HG02981 (cell line): ENCODE measurements at regions not wholly inside any gene's neighbourhood (a gene's known extent, or its start where the extent isn't known, plus 50 kb on each side); places are given as distances from the start of the nearest gene placed in this dataset.

Source experiments
- ATAC-seq: cut with Tn5 transposase; IDR thresholded peaks from one replicate; pipeline ENCODE4 v1.9.1; 2021; ENCODE audit warnings: mild to moderate bottlenecking, moderate library complexity; ENCODE audit not compliant: unreplicated experiment

DNA sequence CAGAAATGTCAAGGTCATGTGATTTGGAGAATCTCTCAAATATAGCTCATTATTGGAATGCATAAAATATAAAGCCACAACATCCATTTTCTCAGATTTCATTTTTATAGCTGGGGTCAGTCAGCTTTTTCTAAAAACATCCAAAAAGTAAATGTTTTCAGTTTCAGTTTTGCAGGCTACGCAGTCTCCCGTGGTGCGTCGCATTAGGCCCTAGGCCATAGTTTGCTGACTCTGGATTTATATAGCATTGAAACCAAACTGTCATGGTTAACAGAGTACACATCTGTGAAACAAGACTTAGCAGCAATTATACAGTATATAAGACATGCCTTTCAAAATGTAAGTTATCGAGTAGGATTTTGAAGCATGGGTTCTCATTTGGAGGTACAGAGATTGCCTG is 140.0 kb downstream of the IRS2 start:
- ATAC-seq = peak; percentile 68

DNA sequence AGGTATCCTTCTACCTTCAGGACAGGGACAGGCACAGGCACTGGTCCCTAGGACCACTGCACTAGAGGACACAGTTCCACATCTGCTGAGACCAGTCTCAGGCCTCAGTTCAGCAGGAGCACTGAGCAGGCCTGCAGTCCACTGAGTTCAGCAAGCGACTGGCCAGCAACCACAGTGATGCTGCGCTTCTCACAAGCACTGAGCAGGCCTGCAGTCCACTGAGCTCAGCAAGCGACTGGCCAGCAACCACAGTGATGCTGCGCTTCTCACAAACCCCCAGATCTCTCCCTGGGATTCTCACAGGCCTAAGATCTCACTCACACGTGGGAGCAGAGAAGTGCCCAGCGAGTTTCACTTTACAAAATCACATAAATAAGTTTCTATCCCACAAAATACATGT is 140.6 kb downstream of the IRS2 start:
- ATAC-seq = no peak

DNA sequence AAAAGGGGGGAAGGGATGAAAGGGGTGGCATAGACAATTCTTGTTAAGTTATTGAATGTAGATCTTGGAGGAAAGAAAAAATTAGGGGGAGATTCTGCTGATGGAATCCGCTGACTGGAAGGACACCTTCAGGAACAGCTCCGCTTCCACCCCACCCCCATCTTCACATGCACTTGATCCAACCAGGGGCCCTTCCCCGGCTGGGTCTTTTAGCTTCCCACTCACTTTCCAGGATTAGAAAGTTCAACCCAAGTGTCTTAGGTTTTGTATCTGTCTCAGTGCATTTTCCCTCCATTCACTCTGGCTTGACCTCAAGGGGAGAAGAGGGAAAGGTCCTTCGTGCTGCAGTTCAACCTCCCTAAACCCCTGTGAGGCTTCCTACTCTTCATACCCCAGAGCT is 141.4 kb downstream of the IRS2 start:
- no peak for ATAC-seq

DNA sequence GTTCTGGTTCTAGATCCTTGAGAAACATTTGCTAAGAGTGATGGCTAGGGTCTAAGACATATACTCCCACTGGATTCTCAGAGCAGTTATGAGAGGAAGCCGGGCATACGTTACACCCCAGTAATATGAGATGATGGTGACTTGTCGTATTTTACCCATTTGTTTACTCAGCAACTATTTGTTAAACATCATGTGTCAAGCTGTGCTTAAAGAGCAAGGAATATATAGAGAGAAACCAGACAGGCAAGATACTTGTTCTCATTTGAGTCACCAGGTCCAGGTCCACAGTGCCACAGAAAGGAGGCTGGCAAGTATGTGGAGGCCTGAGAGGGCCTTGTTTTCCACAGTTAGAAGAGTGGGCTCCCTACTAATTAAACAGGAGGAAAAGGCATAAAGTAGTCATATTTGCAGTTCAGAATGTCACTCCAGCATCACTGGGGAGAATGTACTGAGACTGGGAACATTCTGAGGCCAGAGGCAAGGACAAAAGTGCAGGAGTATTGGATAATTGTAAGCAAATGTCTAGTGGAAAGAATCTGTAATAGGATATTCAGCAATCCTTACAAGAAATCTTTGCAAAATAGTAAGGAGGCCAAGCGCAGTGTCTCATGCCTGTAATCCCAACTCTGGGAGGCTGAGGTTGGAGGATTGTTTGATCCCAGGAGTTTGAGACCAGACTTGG is 142.2 kb downstream of the IRS2 start:
- no peak for ATAC-seq

DNA sequence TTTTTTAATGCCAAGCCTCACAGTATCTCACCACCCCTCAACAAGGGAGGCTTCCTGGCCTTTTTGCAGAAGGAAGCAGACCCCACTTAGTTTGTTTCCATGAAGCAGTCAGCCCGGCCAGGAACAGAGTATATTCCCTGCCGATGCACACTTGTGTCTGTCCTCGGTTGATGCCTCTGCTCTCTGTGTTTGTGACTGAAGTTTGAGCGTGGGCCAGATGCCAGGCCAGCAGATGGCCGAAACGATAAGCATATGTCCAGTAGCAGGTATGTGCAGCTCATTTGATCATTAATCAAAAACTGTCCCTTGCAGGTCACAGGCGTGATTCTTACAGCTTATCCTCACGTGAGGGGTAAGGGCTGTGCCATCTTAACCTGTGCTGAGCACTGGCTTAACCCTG is 144.0 kb downstream of the IRS2 start:
- ATAC-seq = no peak

DNA sequence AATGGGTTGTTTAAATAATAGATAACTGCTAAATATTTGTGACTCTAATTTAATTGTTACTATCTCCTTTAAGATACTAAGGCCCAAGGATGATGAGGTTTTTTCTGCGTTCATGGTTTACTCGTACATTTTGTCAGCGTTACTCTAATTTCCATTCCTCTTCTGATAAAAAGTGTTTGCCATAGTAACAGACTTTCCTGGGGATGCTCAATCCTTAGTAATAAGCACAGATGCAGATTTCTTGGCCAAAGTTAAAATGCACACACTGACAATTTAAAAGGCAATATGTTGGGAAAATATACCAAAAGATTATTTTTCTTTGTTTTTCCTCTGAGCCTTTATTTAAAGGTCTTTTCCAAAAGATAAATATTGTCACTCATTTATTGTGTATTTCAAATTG is 149.6 kb downstream of the IRS2 start:
- no peak for ATAC-seq

DNA sequence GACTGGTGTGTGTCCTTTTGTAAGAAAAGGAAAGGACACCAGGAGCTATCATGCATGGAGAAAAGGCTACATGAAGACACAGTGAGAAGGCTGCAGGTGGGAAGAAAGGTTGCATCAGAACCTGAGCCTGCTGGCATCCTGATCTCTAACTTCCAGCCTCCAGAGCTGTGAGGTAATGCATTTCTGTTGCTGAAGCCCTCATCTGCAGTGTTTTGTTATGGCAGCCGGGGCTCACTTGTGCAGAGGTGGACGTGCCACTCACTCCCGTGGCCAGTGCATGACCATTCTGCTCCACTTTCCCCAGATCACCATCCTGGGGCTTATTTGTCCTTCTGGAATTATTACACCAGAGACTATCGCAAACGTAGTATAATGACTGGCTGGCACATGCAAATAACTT is 155.3 kb downstream of the IRS2 start:
- no peak for ATAC-seq

DNA sequence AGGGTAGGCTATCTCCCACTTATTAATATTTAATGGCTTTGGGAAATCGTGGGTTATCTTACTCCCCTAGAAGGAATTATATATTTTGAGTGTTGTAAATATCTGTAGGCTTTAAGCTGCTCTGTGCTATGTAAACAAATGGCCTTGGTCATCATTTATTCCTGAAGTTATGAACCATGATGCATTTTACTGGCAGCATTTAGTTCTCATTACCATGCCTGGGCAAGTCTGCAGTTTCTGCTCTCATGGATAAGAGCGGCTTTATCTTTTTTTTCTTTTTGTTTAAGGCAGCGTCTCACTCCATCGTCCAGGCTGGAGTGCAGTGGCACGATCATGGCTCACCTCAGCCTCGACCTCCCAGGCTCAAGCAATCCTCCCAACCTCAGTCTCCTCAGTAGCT is 156.1 kb downstream of the IRS2 start:
- ATAC-seq = no peak

DNA sequence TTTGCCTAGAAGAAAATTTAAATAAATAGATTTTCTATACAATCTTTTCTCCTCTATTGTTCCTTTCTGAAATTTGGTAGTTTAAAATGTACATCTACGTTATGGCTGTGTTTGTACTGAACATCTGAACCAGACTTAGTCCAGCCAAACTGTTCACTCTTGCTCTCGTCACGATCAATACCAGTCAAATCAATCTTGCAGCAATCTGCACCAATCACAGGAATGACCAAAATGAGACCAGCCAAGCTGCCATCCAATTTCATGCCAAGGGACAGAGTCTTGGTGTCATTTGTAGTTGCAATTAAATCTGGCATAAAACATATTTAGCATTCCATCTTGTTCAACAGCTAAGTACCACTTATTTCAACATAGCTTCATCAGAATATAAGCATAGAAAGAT is 156.6 kb downstream of the IRS2 start:
- no peak for ATAC-seq

DNA sequence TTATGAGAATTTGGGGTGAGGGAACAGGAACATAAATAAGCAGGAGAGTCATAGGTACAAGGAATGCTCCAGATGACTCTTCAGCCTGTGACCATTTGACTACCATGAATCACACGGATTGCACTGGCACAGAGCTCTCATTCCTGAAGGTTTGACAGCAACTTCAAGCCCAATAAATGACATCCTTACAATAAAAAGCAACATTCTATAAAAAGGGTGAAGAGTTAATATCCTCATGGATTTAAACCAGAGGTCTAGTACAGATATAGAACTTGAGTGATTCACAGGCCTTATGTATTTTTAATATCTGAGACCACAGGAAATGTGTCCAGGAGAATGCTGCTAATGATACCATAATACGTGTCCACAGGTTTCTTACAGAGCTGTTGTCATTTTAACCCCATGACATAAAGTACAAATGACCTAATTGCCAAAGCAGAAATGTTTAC is 158.1 kb downstream of the IRS2 start:
- no peak for ATAC-seq

DNA sequence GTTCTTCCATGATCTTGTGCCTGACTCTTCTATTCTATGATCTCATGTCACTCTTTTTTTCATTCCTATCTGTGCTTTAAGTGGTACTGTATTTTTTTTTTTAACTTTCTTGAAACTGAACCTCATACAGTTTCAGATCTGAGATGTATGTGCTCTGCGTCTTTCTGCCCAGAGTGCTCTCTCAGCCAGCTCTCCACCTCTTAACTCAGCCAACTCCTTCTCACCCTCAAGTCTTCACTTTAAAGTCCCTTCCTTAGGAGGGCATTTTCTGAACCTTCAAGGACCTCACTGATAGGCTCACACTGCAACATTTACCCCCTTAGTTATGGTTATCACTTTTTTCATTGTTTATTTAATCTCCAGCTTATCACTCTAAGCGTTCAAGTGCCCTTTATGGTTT is 158.7 kb downstream of the IRS2 start:
- ATAC-seq = no peak

DNA sequence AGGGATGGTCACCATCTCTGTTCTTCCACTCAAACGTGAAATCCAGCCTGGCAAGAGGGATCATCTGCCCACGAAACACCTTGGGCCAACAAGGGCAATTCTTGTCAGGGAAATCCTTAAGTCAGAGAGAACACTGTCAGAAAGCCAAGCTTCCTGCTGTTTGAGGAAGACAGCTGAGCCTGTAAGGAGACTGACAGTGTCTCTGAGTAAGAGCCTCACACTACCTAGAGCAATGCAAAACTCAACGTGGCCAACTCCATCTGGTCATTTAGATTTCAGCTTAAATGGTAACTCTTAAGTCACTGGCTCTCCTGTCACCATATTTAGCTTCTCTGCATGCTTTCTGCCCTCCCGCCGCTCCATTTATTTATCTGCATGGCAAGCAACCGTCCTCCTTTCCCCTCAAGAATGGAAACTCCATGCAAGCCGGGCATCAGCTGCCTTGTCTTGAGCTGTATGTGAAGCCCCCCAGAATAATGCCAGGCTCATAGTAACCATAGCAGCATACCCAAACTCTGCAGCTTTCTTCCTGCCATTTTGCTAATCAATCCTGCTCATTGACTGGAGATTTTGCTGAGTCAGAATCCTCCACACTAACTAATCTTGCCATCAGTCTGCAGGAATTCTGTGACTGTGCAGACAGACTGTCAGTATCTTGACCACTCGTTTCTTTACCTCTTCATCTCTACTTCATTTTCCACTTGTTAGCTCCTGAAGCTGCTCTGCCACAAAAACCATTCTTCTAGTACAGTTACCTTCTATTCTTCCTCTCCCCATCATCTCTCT is 159.8 kb downstream of the IRS2 start:
- no peak for ATAC-seq

DNA sequence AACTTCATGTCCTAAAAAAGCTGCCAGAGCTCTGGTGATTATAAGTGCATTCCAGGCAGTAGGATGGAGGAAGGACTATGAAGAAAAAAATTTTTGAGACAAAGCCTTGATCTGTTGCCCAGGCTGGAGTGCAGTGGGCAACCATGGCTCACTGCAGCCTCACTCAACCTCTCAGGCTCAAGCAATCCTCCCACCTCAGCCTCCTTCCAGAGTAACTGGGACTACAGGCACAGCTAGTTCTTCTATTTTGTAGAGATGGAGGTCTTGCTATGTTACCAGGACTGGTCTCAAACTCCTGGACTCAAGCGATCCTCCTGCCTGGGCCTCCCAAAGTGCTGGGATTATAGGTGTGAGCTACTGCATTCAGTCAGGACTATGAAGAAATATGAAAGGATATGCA is 161.2 kb downstream of the IRS2 start:
- ATAC-seq = no peak

DNA sequence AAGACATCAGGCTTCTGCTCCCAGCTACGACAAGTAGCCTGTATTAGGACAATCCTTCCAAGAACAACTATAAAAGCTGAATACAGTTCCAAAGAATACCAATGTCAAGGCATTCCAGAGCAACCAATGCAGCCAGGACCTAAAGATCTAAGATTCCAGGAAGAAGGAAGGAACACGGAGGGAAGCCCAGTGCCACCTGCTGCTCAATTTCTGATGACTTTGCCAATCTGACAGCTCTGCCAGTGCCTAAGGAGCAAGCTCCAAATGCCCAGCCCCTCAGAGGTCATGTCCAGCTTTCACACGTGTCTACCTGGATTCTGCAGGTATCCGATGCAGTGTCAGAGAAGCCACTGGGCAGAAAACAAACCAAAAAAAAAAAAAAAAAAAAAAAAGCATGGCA is 164.4 kb downstream of the IRS2 start:
- ATAC-seq = no peak

DNA sequence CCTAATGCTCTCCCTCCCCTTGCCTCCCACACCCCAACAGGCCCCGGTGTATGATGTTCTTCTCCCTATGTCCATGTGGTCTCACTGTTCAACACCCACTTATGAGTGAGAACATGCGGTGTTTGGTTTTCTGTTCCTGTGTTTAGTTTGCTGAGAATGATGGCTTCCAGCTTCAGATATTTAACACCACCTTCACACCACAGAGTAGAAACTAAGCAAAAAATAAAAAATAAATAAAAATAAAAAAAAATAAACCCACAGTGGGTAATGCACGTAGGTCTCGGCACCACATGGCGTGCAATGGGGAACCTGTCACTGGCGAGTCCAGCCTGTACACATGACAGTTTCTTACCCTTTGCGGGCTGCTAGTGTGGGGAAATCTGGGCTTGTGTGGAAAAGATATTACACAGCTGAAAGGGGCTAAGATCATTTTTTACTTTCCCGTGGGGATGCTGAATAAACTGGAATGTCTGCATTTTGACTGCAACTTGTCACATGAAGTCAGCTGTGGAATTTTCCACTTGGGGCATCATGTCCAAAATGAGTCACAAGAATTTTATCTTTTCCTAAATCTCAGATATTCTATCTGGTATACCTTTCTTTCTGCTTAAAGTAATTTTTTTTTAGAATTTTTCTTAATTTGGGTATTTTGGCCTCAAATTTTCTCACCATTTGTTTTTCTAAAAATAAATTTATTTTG is 170.5 kb downstream of the IRS2 start:
- no peak for ATAC-seq

DNA sequence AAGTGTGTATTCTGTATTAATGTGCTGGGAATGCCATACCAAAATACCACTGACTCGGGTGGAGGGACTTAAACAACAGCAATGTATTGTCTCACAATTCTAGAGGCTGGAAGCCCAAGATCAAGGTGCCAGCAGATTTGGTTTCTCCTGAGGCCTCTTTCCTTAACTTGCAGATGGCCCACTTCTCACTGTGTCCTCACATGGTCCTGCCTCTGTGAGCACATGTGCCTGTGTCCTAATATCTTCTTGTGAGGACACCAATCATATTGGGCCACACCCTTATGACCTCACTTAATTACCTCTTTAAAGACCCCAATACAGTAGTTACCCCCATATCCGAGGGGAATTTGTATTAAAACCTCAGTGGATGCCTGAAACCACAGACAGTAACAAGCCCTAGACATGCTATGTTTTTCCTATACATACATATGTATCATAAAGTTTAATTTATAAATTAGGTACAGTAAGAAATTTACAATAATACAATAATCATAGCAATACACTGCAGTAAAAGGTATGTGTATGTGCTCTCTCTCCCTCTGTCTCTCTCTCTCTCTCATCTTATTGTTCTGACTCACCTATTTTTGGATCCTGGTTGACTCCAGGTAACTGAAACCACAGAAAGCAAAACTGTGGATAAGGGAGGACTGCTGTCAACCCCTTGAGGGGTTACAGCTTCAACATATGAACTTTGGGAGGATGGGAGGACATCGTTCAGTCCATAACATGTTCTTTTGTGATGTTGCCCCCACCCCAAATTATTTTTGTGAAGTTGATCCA is 174.3 kb downstream of the IRS2 start:
- no peak for ATAC-seq

DNA sequence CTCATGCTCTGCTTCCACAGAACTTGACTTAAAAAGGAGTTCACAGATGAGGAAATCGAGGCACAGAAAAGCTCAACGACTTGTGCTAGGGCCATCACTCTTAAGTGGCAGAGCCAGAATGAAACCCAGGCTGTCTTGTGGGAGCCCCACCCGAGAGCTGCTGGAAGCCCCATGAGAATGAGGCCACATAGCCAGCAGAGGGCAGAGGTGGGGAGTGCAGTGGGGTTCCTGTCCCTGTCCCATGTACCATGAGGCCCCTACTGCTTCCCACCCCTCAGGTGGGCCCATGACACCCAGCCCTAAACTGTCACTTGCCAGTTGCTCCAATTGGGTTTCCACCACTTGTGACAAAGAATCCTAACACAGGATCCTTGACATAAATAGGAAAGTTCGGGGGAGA is 175.9 kb downstream of the IRS2 start:
- ATAC-seq = no peak

DNA sequence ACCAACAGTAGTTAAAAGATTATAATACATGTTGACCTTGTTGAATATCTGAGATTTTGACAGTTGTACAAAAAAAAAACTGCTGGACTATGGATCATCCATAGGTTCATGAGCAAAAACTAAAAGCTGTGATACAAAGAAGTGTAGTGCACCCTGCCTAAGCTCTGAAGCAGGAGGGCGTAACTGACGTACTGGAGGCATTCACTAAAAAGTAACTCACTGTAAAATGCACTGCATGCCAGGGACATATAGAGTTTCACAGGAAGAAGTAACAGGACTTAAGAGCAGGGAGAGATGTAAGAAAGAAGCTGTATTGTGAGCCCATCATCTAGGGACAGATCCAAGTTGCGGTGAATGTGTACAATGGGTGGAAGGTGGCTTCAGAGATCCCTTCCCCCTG is 177.9 kb downstream of the IRS2 start:
- ATAC-seq = no peak

DNA sequence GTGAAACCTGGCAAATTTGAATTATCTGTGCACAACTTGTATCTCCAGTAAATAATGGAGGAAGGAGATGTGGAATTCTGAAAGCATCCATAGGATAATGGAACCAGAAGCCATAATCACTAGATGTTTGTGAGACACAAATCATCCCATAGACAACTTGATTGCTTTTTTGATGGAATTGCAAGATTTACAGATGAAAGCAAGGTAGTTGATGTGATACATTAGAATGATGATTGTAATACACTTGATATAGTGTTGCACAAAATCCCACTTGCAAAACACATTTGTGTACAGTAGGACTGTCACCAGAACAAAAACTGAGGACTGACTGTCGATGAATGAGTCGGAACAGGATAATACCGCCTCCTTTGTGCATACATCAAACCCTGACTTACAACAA is 178.3 kb downstream of the IRS2 start:
- ATAC-seq = no peak

DNA sequence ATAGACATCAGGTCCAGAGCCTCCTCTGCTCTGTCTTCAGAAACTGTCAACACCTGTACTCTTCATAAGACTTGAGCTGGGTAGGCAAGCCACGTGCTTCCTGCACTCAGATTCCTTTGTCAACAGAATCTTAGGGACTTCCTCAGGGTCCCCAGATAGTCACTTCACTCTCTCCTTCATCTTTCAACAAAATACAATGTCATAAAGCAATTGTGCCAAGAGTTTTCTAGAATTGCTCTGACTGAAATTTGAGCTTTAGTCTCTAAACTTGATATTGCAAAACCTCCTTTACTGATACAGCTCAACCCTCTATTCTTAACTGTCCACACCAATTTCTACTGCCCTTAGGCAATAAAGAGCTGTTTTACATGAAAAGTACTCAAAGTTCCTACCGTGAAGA is 179.9 kb downstream of the IRS2 start:
- ATAC-seq = no peak

DNA sequence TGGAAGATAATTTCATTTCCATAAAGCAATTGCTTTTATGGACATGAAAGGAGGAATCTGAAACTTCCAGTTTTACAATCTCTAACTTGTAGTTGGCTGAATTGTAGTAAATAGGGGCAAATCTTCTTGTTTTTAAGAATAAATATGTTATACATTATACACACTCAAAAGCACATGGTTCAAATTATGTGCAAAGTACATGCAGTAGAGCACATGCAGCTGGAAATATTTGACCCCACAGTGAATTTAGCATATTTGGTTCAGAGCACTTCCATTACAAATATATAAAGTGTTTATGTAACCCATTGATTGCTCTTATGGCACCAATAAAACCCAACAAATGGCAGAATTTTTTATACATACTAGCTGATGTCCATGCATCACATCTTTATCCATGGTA is 180.5 kb downstream of the IRS2 start:
- no peak for ATAC-seq
